GM12878 (cell line): ENCODE measurements at regions not wholly inside any gene's neighbourhood (a gene's known extent, or its start where the extent isn't known, plus 50 kb on each side); places are given as distances from the start of the nearest gene placed in this dataset.

Experiments used
- ATAC-seq: fragments of 200-7000 bp; cut with Tn5 transposase; 3 replicates; pipeline ENCODE4 v1.9.1; 2020; ENCODE audit warnings: mild to moderate bottlenecking, moderate library complexity
- BruUV-seq: library from RNA; stranded (reverse); fragments of 400-500 nt; replicated peaks from 2 replicates; lab custom pipeline; 2021; lab: Mats Ljungman, UMichigan
- CTCF ChIA-PET: fragments of 300-600 bp; sonication (Branson Sonifier 250); formaldehyde crosslinking; extraction: SDS; loops from one replicate; lab custom pipeline; 2021; ENCODE audit warnings: inconsistent platforms; lab: Yijun Ruan, JAX
- POLR2A ChIA-PET: fragments of 350-600 bp; formaldehyde crosslinking; extraction: SDS; loops from one replicate; lab custom pipeline; 2021; ENCODE audit warnings: inconsistent platforms; lab: Charles Lee
- RAD21 ChIA-PET: fragments of 300-600 bp; sonication (Branson Sonifier 250); formaldehyde crosslinking; loops from one replicate; lab custom pipeline; 2023; ENCODE audit warnings: antibody characterized with exemption; ENCODE audit not compliant: unreplicated experiment; lab: Charles Lee
- SMC1A ChIA-PET: fragments of 300-600 bp; sonication (Branson Sonifier 250); formaldehyde crosslinking; loops from one replicate; lab custom pipeline; 2023; ENCODE audit not compliant: unreplicated experiment, uncharacterized antibody; lab: Charles Lee
- DNase-seq: peaks from one replicate; pipeline ENCODE4 v3.0.0-alpha.2; 2011; ENCODE audit warnings: low read depth, low spot score
- FAIRE-seq: peaks from 3 replicates; lab custom pipeline; 2011; peaks lifted over from hg19 to GRCh38; lab: Jason Lieb, UNC
- H2AFZ ChIP-seq: 2 replicates; pipeline ENCODE4 v1.6.0; 2011; ENCODE audit warnings: low read depth, low read length, control low read depth; ENCODE audit not compliant: control insufficient read depth
- H3K27ac ChIP-seq: 2 replicates; pipeline ENCODE4 v1.5.1; 2011; ENCODE audit warnings: control low read depth; ENCODE audit not compliant: control insufficient read depth, insufficient read depth
- H3K27me3 ChIP-seq, 2 experiments: replicated peaks in 1 of 2; 2 replicates each; pipeline versions ENCODE4 v1.6.0 to v1.6.1; 2011; ENCODE audit warnings: low read length in 1 of 2; ENCODE audit not compliant: control insufficient read depth in 2 of 2, insufficient read depth in 2 of 2
- H3K36me3 ChIP-seq, 2 experiments: 2 replicates each; pipeline ENCODE4 v1.5.1; 2011; ENCODE audit warnings: low read length in 1 of 2; ENCODE audit not compliant: control insufficient read depth in 2 of 2, insufficient read depth in 2 of 2
- H3K4me1 ChIP-seq: 2 replicates; pipeline ENCODE4 v1.6.1; 2011; ENCODE audit warnings: mild to moderate bottlenecking, low read length, moderate library complexity, mixed read lengths; ENCODE audit not compliant: control insufficient read depth, insufficient read depth
- H3K4me2 ChIP-seq: 2 replicates; pipeline ENCODE4 v1.6.0; 2011; ENCODE audit warnings: control low read depth; ENCODE audit not compliant: control insufficient read depth, insufficient read depth
- H3K4me3 ChIP-seq: fragments of 200-600 bp; sonication (generic); 2 replicates; pipeline ENCODE4 v1.5.1; 2016
- H3K79me2 ChIP-seq: 2 replicates; pipeline ENCODE4 v1.6.0; 2011; ENCODE audit warnings: low read length; ENCODE audit not compliant: control insufficient read depth, insufficient read depth
- H3K9ac ChIP-seq: 2 replicates; pipeline ENCODE4 v1.8.0; 2011; ENCODE audit warnings: low read length, control low read depth, mixed read lengths; ENCODE audit not compliant: control insufficient read depth, insufficient read depth
- H3K9me3 ChIP-seq: replicated peaks from 3 replicates; pipeline ENCODE4 v1.5.1; 2011; ENCODE audit warnings: mild to moderate bottlenecking, low read length; ENCODE audit not compliant: control insufficient read depth, insufficient read depth
- H4K20me1 ChIP-seq: 2 replicates; pipeline ENCODE4 v1.6.0; 2011; ENCODE audit not compliant: control insufficient read depth, insufficient read depth
- CBX3 ChIP-seq: fragments of 200-600 bp; sonication (generic); IDR thresholded peaks from 2 replicates; pipeline ENCODE4 v1.6.1; 2016; ENCODE audit warnings: low read depth, borderline replicate concordance
- CHD2 ChIP-seq: IDR thresholded peaks from 2 replicates; pipeline ENCODE4 v1.6.1; 2011; ENCODE audit warnings: low read depth, low read length, improper control_type of control experiment, borderline replicate concordance
- FOS ChIP-seq: IDR thresholded peaks from 3 replicates; pipeline ENCODE4 v1.6.1; 2011; ENCODE audit warnings: borderline replicate concordance; ENCODE audit not compliant: insufficient read length; ENCODE audit errors: extremely low read depth
- HCFC1 ChIP-seq: fragments of 150-350 bp; IDR thresholded peaks from 2 replicates; pipeline ENCODE4 v1.6.1; 2014; ENCODE audit warnings: low read length
- JUNB ChIP-seq: IDR thresholded peaks from 2 replicates; pipeline ENCODE4 v1.6.1; 2016; ENCODE audit warnings: antibody characterized with exemption, mild to moderate bottlenecking
- NFYB ChIP-seq: IDR thresholded peaks from 2 replicates; pipeline ENCODE4 v1.6.1; 2011; ENCODE audit warnings: low read depth, mild to moderate bottlenecking, low read length, improper control_type of control experiment, moderate library complexity; ENCODE audit not compliant: insufficient read depth
- POU2F2 ChIP-seq: IDR thresholded peaks from 3 replicates; pipeline ENCODE4 v1.6.1; 2011; ENCODE audit warnings: low read depth, mild to moderate bottlenecking, low read length, borderline replicate concordance
- SUPT20H ChIP-seq: IDR thresholded peaks from 2 replicates; pipeline ENCODE4 v1.6.1; 2011; ENCODE audit warnings: low read depth, mild to moderate bottlenecking, low read length, moderate library complexity, borderline replicate concordance; ENCODE audit not compliant: control insufficient read depth
- SUZ12 ChIP-seq: fragments of 200-600 bp; sonication (generic); IDR thresholded peaks from one replicate; pipeline ENCODE4 v1.6.1; 2018; ENCODE audit warnings: antibody characterized with exemption, mild to moderate bottlenecking; ENCODE audit not compliant: unreplicated experiment
- WGBS: methylation state at CpG from one replicate; pipeline ENCODE4 v1.1.6; 2016; ENCODE audit warnings: low lambda C conversion rate; ENCODE audit not compliant: insufficient replicate concordance, insufficient coverage; ENCODE audit errors: missing lambda C conversion rate; 5-methylcytosine and 5-hydroxymethylcytosine counted together
- in situ Hi-C: fragments of 300-500 bp; cut with MboI; formaldehyde crosslinking; loops from 9 replicates; pipeline ENCODE4 v1.14.3; 2018; ENCODE audit warnings: mixed read lengths
- intact Hi-C: fragments of 100-400 bp; cut with micrococcal nuclease; formaldehyde crosslinking; loops from one replicate; pipeline ENCODE4 v1.14.2; 2022; ENCODE audit not compliant: unreplicated experiment
- TF ChIP-seq, protein P1 (sequence below): IDR thresholded peaks from 2 replicates; pipeline ENCODE4 v1.6.1; 2012; ENCODE audit warnings: low read depth, low read length, improper control_type of control experiment
- TF ChIP-seq, protein P2 (sequence below): fragments of 450-650 bp; IDR thresholded peaks from 2 replicates; pipeline ENCODE4 v1.6.1; 2016; ENCODE audit warnings: mild to moderate bottlenecking
- TF ChIP-seq, protein P3 (sequence below): fragments of 450-650 bp; IDR thresholded peaks from 2 replicates; pipeline ENCODE4 v1.6.1; 2014; ENCODE audit warnings: mild to moderate bottlenecking
- TF ChIP-seq, protein P4 (sequence below): IDR thresholded peaks from 2 replicates; pipeline ENCODE4 v1.6.1; 2011; ENCODE audit warnings: low read depth, low read length, improper control_type of control experiment, borderline replicate concordance

DNA sequence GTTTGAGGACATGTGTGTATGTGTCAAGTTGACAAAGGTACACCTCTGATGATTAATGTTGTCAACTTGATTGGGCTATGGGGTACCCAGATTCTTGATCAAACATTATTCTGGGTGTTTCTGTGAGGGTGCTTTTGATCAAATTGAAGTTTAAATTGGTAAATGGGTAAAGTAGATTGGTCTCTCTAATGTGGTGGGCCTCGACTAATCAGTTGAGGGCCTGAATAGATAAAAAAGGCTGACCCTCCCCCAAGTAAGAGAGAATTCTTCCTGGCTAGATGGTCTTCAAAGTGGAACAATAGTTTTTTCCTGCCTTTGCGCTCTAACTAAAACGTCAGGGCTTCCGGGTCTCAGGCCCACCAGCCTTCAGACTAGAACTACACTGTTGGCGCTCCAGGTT, 309.9 kb upstream of the MGMT start:
- CTCF ChIA-PET: no interaction called here
- H3K27ac ChIP-seq: no peak overlapping the region

DNA sequence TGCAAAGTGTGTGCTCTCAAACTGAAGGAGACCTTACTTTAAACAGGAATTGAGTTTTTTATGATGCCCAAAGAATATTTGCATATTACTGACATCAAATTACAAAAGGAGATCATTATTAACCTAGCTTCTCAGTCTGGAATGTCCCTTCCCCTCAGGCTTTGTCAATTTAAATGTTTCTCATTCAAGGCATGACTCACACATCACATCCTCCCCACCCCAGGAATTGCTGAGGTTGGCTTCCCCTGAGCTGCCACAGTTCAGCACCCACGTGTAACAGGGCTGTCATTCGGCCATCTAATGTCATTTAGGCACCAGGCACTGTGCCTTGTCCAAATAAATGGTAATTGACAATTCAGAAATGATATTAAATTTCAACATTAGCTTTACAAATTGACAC, 305.9 kb upstream of the MGMT start:
- H3K4me2 ChIP-seq: no peak overlapping the region
- H3K36me3 ChIP-seq: no peaks in the 10 kb centered on the region
- no peak overlapping the region for H3K27ac ChIP-seq
- no peaks in the 10 kb centered on the region for H3K27me3 ChIP-seq
- H3K4me3 ChIP-seq: no peak overlapping the region
- BruUV-seq: no TSS peak
- ChIA-PET CTCF (no interaction called here), RAD21 (no interaction called here), SMC1A (interaction anchor here (1.1 kb wide), 1 partner anchor 26 kb away, joined by 3 read pairs; no protein-coding TSS in a partner anchor), POLR2A (no interaction called here)
- no peak for DNase-seq
- no peak for FAIRE-seq
- peak; percentile 37; the same call in 2 of the 3 replicates for ATAC-seq
- WGBS: 0% methylated on average over 2 of the region's 2 CpGs
- H3K9me3 ChIP-seq: no peaks in the 10 kb centered on the region
- in situ Hi-C loops: no loop called here
- H3K4me1 ChIP-seq: no peaks in the 10 kb centered on the region
- H3K79me2 ChIP-seq: no peaks in the 10 kb centered on the region
- no peak overlapping the region for H2AFZ ChIP-seq
- H4K20me1 ChIP-seq: no peaks in the 10 kb centered on the region
- intact Hi-C loops: no loop called here
- H3K9ac ChIP-seq: no peak overlapping the region
- TF ChIP-seq JUNB (no peak), SUZ12 (no peak), POU2F2 (no peak), FOS (no peak)
- TF ChIP-seq, protein P1, sequence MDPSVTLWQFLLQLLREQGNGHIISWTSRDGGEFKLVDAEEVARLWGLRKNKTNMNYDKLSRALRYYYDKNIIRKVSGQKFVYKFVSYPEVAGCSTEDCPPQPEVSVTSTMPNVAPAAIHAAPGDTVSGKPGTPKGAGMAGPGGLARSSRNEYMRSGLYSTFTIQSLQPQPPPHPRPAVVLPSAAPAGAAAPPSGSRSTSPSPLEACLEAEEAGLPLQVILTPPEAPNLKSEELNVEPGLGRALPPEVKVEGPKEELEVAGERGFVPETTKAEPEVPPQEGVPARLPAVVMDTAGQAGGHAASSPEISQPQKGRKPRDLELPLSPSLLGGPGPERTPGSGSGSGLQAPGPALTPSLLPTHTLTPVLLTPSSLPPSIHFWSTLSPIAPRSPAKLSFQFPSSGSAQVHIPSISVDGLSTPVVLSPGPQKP: no peak
- TF ChIP-seq, protein P2, sequence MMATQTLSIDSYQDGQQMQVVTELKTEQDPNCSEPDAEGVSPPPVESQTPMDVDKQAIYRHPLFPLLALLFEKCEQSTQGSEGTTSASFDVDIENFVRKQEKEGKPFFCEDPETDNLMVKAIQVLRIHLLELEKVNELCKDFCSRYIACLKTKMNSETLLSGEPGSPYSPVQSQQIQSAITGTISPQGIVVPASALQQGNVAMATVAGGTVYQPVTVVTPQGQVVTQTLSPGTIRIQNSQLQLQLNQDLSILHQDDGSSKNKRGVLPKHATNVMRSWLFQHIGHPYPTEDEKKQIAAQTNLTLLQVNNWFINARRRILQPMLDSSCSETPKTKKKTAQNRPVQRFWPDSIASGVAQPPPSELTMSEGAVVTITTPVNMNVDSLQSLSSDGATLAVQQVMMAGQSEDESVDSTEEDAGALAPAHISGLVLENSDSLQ: no peak

More for the DNA sequence above, 309.9 kb upstream of the MGMT start:
- no peak for FAIRE-seq
- SMC1A ChIA-PET: no interaction called here
- no TSS peak for BruUV-seq
- POLR2A ChIA-PET: no interaction called here
- H3K27me3 ChIP-seq: no peaks in the 10 kb centered on the region
- no peak overlapping the region for H3K4me3 ChIP-seq
- WGBS: 76% methylated on average over 5 of the region's 5 CpGs
- no peaks in the 10 kb centered on the region for H3K4me1 ChIP-seq
- H3K9ac ChIP-seq: no peak overlapping the region
- in situ Hi-C loops: no loop called here
- no peaks in the 10 kb centered on the region for H3K9me3 ChIP-seq
- no peak for DNase-seq
- no peak overlapping the region for H3K4me2 ChIP-seq
- ATAC-seq: no peak
- RAD21 ChIA-PET: no interaction called here
- H4K20me1 ChIP-seq: no peaks in the 10 kb centered on the region
- intact Hi-C loops: no loop called here
- no peak overlapping the region for H2AFZ ChIP-seq
- H3K36me3 ChIP-seq: no peaks in the 10 kb centered on the region
- H3K79me2 ChIP-seq: no peaks in the 10 kb centered on the region
- TF ChIP-seq NFYB (no peak), CHD2 (no peak), HCFC1 (no peak), CBX3 (no peak), SUPT20H (no peak)
- TF ChIP-seq, protein P3, sequence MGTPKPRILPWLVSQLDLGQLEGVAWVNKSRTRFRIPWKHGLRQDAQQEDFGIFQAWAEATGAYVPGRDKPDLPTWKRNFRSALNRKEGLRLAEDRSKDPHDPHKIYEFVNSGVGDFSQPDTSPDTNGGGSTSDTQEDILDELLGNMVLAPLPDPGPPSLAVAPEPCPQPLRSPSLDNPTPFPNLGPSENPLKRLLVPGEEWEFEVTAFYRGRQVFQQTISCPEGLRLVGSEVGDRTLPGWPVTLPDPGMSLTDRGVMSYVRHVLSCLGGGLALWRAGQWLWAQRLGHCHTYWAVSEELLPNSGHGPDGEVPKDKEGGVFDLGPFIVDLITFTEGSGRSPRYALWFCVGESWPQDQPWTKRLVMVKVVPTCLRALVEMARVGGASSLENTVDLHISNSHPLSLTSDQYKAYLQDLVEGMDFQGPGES: no peak
- TF ChIP-seq, protein P4, sequence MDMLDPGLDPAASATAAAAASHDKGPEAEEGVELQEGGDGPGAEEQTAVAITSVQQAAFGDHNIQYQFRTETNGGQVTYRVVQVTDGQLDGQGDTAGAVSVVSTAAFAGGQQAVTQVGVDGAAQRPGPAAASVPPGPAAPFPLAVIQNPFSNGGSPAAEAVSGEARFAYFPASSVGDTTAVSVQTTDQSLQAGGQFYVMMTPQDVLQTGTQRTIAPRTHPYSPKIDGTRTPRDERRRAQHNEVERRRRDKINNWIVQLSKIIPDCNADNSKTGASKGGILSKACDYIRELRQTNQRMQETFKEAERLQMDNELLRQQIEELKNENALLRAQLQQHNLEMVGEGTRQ: no peak
